ENCODE measurements at regions not wholly inside any gene's neighbourhood (a gene's known extent, or its start where the extent isn't known, plus 50 kb on each side); places are given as distances from the start of the nearest gene placed in this dataset.

- H3K4me1 ChIP-seq = no peaks in the 10 kb centered on the region
- DNase-seq = no peak
- H3K36me3 ChIP-seq = no peaks in the 10 kb centered on the region
- no peaks in the 10 kb centered on the region for H3K27me3 ChIP-seq
- intact Hi-C loops (cut with DNase I; ENCODE audit: low total_unique reads) = no loop called here
- TF ChIP-seq, protein P1, sequence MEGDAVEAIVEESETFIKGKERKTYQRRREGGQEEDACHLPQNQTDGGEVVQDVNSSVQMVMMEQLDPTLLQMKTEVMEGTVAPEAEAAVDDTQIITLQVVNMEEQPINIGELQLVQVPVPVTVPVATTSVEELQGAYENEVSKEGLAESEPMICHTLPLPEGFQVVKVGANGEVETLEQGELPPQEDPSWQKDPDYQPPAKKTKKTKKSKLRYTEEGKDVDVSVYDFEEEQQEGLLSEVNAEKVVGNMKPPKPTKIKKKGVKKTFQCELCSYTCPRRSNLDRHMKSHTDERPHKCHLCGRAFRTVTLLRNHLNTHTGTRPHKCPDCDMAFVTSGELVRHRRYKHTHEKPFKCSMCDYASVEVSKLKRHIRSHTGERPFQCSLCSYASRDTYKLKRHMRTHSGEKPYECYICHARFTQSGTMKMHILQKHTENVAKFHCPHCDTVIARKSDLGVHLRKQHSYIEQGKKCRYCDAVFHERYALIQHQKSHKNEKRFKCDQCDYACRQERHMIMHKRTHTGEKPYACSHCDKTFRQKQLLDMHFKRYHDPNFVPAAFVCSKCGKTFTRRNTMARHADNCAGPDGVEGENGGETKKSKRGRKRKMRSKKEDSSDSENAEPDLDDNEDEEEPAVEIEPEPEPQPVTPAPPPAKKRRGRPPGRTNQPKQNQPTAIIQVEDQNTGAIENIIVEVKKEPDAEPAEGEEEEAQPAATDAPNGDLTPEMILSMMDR (IDR thresholded peaks at IDR 0.05) = no peak
- no peak for TF ChIP-seq POLR2A (IDR thresholded peaks at IDR 0.05)
- H3K27ac ChIP-seq = no peak overlapping the region
- H3K4me3 ChIP-seq = no peak overlapping the region
- H3K9me3 ChIP-seq = no peaks in the 10 kb centered on the region
Observed at GRCh38 chr1:83034851-83035250, 964.1 kb downstream of the TTLL7 start.

DNA sequence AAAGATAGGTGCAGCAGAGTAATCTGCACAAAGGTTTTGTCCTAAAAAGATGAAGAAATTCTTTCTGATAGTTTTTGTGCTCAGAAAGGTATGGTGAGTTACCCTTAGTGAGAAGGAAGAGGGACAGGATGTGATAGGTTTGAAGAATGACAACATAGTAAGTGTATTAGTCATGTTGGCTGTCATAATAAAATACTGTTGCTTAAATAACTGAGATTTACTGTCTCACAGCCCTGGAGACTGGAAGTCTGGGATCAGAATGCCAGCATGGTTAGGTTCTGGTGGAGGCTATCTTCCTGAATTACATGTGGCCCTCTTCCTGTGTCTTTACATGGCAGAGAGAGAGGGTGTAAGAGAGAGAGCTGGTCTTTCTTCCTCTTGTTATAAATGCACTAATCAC is 965.2 kb downstream of the TTLL7 start:
- no peak overlapping the region for H3K4me3 ChIP-seq
- no peak for DNase-seq
- intact Hi-C loops (cut with DNase I; ENCODE audit: low total_unique reads) = no loop called here
- H3K27ac ChIP-seq = no peak overlapping the region
- H3K27me3 ChIP-seq = no peaks in the 10 kb centered on the region
- no peak for TF ChIP-seq POLR2A (IDR thresholded peaks at IDR 0.05)
- TF ChIP-seq, protein P1 (IDR thresholded peaks at IDR 0.05) = no peak
- no peaks in the 10 kb centered on the region for H3K36me3 ChIP-seq
- no peaks in the 10 kb centered on the region for H3K4me1 ChIP-seq
- no peaks in the 10 kb centered on the region for H3K9me3 ChIP-seq

DNA sequence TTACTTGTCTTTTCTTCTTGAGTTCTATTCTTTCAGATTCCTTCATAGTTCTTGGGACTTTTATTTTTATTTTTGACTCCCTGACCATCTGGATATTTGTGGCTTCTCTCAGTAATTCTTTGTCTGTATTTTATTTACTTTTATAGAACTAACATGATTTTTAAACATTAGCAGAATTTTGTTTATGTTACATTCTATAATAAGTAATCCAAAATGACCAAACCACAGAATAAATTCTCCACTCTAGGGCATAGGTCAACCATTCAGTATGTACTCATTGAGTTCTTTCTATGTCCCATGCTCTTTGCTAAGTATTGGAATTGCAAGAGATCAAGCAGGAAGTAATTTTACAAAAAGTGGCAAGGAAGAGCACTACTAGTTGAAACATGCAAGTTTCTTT is 969.0 kb downstream of the TTLL7 start:
- Histone ChIP-seq H3K9me3 (no peaks in the 10 kb centered on the region), H3K27ac (no peak overlapping the region), H3K36me3 (no peaks in the 10 kb centered on the region), H3K4me3 (no peak overlapping the region), H3K4me1 (no peaks in the 10 kb centered on the region), H3K27me3 (no peaks in the 10 kb centered on the region)
- DNase-seq = no peak
- no peak for TF ChIP-seq POLR2A (IDR thresholded peaks at IDR 0.05)
- TF ChIP-seq, protein P1 (IDR thresholded peaks at IDR 0.05) = no peak
- intact Hi-C loops (cut with DNase I; ENCODE audit: low total_unique reads) = no loop called here

- no peak for DNase-seq
- Histone ChIP-seq H3K36me3 (no peaks in the 10 kb centered on the region), H3K4me3 (no peak overlapping the region), H3K27me3 (no peaks in the 10 kb centered on the region), H3K27ac (no peak overlapping the region), H3K4me1 (no peaks in the 10 kb centered on the region), H3K9me3 (no peaks in the 10 kb centered on the region)
- no peak for TF ChIP-seq POLR2A (IDR thresholded peaks at IDR 0.05)
- TF ChIP-seq, protein P1 (IDR thresholded peaks at IDR 0.05) = no peak
- intact Hi-C loops (cut with DNase I; ENCODE audit: low total_unique reads) = no loop called here
Observed at GRCh38 chr1:83029050-83029449, 969.9 kb downstream of the TTLL7 start.

DNA sequence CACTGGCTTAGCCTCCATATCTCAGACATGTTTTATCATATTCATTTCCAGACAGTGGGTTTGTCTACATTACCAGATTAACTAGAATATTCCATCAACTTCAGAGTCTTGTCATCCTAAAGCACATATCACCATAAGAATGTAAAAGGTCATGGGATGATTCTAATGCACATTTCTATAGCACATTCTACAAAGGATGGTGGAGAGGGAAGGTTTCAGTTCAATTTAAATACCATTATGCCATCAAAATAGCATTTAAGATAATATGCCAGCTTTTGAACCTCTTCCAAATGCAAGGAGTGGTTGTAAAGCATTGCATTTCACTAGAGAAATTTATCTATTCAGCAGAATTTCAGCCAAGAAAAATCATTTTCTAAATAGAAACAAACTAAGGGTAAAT is 970.5 kb downstream of the TTLL7 start:
- TF ChIP-seq POLR2A (IDR thresholded peaks at IDR 0.05) = no peak
- TF ChIP-seq, protein P1 (IDR thresholded peaks at IDR 0.05) = no peak
- no peaks in the 10 kb centered on the region for H3K36me3 ChIP-seq
- no peak for DNase-seq
- H3K27me3 ChIP-seq = no peaks in the 10 kb centered on the region
- no peak overlapping the region for H3K4me3 ChIP-seq
- intact Hi-C loops (cut with DNase I; ENCODE audit: low total_unique reads) = no loop called here
- H3K4me1 ChIP-seq = no peaks in the 10 kb centered on the region
- H3K9me3 ChIP-seq = no peaks in the 10 kb centered on the region
- no peak overlapping the region for H3K27ac ChIP-seq

Data from uterus (tissue), 3 donors.